GM12874 (cell line): ENCODE measurements at regions not wholly inside any gene's neighbourhood (a gene's known extent, or its start where the extent isn't known, plus 50 kb on each side); places are given as distances from the start of the nearest gene placed in this dataset.

Source experiments
- CTCF ChIP-seq: IDR thresholded peaks from 2 replicates; pipeline ENCODE4 v1.5.1; 2011; ENCODE audit warnings: low read depth, mild to moderate bottlenecking, control low read depth, low read length, moderate library complexity; ENCODE audit not compliant: insufficient read depth

- no peak for TF ChIP-seq CTCF
Observed at GRCh38 chr4:25538430-25538829, 117.2 kb upstream of the SLC34A2 start.

DNA sequence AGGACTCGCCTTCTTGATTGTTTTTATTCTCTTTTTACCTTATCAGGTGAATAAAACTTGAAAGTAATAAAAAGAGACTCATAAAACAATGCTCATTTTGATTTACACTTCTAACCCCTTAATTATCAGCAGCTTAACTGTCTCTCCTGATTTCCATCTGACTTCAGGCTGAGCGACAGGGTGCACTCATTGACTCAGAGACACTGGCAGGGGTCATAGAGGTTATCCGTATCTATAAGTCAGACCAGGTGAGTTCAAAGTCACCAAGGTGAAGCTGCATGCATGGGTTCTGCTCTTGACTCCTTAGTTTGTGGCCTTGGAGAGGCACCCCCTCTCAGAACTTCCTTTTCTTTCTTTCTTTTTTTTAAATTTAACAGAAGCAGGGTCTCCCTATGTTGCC, 116.4 kb upstream of the SLC34A2 start:
- no peak for TF ChIP-seq CTCF

DNA sequence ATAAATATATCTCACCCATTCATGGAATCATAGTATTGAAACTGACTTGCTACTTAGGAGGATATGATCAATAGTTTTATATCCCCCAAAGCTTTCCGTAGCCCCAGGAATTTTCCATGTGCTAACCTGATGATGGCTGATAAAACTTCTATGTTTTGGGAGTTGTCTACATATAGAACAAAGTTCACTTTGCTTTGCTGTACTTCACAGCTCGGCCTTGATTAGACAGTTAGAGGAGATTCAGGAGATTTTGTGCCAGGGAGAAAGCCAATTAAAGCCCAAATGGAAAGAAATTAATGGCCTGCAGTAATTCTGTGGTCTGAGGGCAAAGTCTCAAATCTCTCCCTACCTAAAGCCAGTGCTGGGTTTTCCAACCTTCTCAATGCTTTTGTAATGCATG, 114.9 kb upstream of the SLC34A2 start:
- no peak for TF ChIP-seq CTCF

DNA sequence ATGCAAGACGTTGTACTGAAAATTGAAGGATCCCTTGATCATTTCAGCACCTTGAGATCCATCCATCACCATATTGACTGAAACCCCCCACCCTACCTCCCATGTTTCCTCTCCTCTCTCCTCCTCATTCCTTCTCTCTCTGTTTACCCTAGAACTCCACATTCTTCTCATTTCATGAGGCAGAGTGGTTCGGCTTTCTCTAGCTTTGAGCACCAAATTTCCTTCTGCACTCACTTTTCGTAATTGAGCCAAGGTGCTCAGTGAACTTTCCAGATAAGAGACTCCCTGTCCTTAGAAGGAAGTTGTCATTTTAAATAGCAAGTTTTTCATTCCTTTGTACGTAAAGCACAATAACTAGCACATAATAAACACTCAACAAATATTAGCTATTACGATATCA, 108.3 kb upstream of the SLC34A2 start:
- no peak for TF ChIP-seq CTCF

GRCh38 chr4:25549413-25549812, 106.2 kb upstream of the SLC34A2 start:
- no peak for TF ChIP-seq CTCF

DNA sequence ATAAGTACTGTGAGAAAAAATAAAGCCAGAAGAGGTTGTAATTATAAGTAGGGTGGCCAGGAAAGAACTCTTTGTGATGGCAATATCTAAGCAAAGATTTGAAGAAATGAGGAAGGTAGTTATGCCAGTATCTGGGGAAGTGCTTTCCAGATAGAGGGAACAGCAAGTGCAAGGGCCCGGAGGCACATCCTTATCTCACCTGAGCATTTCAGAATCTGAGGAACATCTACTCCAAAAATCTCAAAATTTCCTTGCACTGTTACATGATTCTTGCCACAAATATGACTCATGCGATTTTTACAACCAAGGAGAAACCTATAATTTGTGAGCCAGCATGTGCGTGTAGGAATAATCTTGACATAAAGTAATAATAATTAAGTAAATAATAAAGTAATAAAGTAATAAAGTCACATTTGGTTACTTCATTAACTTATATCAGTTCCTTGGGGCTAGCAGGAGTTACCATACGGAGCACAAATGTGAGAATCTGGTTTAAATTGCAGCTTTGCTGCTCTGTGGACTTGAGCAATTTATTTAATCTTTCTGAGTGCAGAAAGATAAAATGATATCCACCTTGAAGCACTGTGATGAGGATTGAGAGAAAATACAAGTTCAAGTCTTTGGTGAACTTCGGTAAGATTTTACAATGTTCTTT, 105.1 kb upstream of the SLC34A2 start:
- TF ChIP-seq CTCF: no peak

DNA sequence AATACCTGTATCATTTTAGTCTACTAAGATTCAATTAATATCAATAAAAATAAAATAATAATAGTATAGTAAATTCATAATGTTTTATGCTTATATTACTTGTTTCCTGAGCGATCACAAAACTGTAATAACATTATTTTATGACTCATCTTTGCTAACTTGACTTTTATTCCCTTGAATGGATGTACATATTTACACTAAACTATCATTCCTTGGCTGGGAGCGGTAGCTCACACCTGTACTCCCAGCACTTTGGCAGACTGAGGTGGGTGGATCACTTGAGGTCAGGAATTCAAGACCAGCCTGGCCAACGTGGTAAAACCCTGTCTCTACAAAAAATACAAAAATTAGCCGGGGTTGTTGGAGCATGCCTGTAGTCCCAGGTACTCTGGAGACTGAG, 104.0 kb upstream of the SLC34A2 start:
- no peak for TF ChIP-seq CTCF
